ENCODE measurements at regions not wholly inside any gene's neighbourhood (a gene's known extent, or its start where the extent isn't known, plus 50 kb on each side); places are given as distances from the start of the nearest gene placed in this dataset.
"Not testable (repeated sequence)": the region's sequence is repeated elsewhere in the genome, so short reads cannot be mapped to it uniquely, and the experiment has no call there.

DNA sequence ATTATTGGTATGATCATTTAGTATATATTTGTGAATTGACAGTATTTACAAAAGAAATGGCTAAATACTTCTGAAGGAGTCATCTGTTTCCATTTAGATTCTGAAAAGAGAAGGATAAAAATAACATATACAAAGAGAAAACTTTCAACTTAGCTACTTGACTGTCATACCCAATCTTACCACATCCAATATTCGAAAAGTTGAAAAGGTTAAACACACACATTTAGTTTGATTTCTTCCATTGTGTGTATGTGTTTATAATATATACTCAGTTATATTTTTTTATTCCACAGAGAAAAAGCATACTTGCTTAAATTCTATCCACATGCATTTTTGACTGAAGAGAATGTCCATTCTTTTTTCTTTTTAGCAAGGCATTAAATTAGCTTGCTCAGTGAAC, 470.7 kb downstream of the TFEC start:
- no peak for DNase-seq (ENCODE audit: low spot score)

DNA sequence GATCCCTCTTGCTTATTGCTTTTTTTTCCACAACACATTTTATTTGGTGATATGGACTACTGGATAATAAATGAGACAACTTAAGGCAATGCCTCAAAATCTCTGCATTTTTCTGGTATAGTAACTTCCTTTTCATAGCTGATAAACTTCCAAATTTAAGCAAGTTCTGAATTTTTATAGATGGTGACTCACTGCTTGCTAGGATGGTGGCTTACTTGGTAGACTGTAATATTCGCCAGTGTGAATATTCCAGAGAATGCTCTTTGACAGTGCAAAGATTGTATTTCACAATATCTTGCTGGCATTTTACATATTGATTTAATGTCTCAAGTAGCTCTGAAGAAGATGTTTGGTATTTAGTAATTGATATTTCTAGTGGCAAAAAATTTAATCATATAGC, 472.4 kb downstream of the TFEC start:
- no peak for DNase-seq (ENCODE audit: low spot score)

DNA sequence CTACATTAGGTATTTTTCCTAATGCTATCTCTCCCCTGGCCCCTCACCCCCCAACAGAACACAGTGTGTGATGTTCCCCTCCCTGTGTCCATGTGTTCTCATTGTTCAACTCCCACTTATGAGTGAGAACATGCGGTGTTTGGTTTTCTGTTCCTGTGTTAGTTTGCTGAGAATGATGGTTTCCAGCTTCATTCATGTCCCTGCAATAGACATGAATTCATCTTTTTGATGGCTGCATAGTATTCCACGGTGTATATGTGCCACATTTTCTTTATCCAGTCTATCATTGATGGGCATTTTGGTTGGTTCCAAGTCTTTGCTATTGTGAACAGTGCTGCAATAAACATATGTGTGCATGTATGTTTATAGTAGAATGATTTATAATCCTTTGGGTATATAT, 473.3 kb downstream of the TFEC start:
- DNase-seq (ENCODE audit: low spot score): not testable (repeated sequence)

DNA sequence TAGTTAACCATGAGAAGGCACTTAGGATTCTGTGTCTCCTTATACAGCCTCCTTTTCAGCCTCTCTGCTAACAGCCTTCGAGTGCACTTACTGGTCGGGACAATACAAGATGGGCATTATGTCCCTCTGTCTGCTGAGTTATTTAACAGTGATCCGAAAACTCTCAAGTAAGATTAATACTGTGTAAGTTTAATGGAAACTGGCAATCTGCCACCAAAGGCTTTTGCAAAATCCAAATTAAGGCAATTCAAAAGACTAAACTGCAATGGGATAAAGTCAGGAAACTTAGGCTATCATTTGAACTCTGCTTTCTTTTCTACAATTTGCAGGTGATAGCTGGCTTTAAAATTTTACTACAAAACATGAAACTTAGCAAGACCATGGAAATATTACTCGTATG, 477.8 kb downstream of the TFEC start:
- no peak for DNase-seq (ENCODE audit: low spot score)

DNA sequence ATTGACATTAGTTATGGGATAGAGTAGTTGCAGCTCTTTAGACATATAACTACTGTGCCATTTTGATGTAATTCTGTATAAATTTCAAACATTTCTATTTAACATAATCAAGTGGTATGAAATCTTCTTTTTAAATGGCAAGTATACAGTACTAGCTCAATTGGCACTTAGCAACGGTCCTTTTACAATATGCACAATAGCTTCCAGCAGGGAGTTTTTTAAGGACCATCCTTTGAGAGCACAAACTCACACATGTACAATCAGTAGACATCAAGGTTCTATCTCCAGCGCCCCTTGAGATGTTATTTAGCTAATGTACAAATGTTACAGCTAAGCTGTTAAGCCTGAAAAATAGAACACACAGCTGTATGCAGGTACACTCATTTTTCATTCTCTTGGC, 480.7 kb downstream of the TFEC start:
- DNase-seq (ENCODE audit: low spot score): no peak

DNA sequence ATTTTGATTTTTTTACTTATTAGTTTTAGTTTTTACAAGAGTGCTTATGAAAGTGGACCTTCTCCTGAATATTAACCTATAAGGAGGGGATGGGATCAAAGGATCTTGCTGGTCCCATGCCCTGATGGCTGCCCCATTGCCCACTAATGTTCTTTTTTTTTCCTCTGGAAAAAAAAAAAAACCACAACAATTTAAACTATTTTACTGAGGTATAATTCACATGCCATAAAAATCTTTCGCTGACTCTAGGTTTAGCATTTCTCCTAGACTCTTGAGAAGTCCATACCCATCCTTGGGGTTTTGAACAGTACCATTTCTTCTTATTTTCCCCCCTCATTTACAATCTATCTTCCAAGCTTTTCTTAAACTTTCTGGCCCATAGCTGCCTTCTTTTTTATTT, 481.8 kb downstream of the TFEC start:
- no peak for DNase-seq (ENCODE audit: low spot score)

DNA sequence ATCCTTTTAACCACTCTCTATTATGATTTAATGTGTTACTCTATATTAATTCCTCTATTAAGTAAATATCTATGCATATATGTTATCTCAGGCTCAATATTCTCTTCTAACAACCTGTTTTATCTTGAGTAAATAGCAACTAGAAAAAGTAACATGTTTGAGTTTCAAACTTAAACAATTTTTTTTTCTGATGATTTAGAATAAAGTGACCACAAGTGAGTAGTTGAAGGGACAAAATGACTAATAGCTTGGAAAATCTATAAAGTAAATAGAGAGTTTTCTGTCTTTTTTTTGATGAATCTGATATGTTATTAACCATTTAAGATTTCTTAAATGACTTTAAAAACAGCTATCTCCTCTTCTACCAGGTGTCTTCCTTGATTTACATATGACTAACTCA, 483.8 kb downstream of the TFEC start:
- DNase-seq (ENCODE audit: low spot score): no peak

DNA sequence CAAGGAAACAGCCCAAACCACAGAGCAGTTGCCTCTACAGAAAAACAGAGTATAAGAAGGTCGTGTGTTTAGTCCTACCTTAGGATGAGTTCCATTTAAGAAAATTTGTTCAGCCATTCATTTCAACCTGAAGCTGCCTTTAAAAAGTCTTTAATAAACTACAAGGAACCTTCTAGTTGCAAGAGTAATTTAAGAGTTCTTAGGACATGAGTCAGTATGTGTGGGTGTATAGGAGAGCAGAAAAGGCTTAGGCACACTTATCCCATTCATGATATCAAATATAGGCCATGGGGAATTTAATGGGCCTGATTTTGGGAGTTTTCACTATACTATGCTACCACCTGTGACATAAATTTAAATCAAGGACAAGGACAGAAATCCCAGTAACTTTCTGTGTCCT, 496.8 kb downstream of the TFEC start:
- DNase-seq (ENCODE audit: low spot score): no peak

DNA sequence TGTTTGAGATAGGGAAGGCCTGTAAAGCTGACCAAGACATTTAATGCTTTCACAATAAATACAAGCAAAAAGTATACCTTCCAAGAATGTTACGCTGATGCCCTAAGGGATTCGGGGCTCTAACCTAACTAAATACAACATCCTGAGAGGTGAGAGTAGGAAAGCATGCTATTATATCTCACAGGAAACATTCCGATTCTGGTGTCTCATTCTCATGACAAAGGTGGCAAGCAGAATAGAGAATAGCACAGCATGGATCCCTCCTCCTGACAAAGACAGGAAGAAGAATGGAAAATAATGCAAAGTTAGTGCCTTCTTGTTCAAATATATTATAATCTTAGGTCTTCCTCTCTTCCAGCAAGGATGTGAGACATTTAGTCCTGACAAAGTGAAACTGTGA, 504.3 kb downstream of the TFEC start:
- DNase-seq (ENCODE audit: low spot score): no peak

DNA sequence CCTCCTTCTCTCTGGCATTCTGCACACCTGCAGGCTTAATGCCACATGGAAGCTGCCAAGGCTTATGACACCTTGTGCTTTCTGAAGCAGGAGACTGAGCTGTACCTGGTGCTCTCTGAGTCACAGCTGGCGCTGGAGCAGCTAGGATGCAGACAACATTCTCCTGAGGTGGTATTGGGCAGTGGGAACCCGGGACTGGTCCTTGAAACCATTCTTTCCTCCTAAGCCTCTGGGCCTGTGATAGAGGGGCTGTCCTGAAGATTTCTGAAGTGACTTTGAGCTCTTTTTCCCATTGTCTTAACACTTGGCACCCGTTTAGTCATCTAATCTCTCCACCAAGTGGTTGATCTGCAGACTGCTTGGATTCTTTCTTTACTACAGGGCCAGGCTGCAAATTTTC, 508.4 kb downstream of the TFEC start:
- no peak for DNase-seq (ENCODE audit: low spot score)

DNA sequence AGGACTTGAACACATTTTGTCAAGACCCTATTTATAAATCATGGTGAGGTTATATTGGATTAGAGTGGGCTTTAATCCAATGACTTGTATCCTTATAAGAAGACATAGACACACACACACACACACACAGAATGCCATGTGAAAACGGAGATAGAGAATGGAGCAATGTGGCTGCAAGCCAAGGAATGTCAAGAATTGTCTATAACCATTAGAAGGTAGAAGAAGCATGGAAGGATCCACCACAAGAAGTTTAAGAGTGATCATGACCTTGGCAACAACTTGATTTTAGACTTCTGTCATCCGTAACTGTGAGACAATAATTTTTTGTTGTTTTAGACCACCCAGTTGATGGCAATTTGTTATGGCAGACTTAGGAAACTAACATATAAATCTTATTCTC, 514.2 kb downstream of the TFEC start:
- no peak for DNase-seq (ENCODE audit: low spot score)

DNA sequence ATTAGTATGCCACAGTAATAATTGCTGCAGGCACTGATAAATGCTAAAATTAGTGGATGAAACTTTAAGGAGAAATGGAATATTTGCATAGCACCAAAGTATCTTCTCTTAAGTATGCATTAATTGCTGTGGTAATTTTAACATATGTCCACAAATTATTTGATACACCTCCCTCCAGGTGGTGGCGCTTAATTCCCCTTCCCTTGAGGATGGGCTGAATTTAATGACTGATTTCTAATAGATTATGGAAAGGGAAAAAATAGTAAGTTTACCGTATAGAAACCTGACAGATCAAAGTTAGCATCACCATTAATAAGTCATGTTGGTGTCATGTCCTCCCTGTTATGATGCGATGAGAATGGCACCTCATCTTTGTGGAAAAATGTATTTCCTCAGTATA, 519.2 kb downstream of the TFEC start:
- DNase-seq (ENCODE audit: low spot score): no peak

DNA sequence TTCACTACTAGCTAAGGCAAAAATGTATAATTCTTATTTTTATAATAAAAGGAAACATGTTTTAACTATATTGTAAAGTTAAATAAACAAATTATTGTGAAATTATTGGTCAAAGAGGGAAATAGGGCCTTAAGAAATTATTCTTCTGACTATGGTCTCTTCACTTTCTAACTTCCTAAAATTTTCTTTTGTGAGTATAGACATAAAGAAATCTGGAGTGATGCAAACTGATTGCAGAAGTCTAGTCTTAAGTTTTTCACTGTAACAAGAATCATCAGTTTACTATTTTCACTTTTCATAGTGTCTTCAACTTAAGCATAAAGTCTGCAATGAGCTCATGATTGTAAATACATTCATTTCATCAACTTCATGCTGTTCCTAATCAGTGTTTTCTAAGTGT, 525.4 kb downstream of the TFEC start:
- no peak for DNase-seq (ENCODE audit: low spot score)

DNA sequence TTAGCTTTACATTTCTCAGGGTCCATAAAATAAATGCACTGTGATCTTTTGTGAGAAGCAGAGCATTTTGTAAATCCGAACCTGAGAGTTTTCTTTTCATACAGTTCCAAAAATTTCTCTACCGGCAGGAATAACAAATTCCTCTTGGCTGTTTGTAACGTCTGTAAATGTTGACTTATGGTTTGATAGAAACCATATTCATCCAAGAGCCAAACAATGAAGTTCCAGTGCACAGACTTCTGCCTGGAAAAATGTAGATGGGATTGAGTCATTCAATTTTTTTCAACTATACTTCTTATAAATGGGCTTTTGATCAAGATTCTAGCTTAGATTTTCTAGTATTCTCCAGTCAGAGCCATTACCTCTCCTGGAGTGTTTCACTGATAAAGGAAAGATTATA, 530.6 kb downstream of the TFEC start:
- no peak for DNase-seq (ENCODE audit: low spot score)

DNA sequence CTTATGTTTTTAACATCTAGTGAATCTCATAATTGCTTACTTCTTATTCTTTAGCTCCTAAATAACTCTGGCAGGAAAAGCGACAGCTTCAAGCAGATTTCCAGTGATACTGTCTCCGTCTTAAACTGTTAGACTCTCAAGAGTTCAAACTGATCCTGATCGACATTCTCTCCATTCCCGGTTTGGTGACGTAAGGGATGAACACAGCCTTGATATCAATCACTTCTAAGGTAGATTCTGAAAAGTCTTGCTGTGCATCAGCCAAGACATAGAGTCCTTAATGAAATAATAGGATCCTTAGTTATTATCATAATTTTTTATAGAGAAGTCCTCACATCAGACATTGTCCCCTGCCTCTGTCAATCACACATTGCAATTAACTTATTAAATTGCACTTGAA, 534.6 kb downstream of the TFEC start:
- DNase-seq (ENCODE audit: low spot score): no peak

DNA sequence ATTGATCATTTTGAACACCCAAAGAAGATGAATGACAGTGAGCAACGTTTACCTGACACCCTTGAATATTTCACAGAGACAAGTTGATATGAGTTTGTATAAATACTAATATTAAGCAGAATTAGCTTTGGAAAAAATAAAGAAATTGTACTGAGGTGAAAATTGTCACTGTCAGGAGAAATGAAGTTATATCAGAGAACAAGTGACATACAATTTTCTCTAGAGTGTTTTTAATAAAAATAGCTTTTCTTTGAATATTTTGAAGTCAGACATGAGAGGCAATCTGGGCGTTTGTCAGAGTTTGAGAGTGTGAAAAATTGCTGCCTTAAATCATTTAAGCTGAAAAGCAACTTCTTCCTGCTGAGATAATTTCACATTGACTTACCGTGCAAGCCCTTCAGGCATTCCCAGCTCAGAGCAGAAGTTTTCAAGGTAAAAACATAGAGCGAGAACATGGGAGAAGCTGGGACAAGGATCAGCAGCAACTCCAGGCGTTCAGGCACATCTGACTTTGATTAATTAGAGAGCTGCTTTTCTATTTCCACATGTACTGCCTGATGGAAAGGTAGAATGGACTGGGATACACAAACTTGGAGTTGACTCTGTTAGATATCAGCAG, 535.9 kb downstream of the TFEC start:
- peak; percentile 47 for DNase-seq (ENCODE audit: low spot score)

DNA sequence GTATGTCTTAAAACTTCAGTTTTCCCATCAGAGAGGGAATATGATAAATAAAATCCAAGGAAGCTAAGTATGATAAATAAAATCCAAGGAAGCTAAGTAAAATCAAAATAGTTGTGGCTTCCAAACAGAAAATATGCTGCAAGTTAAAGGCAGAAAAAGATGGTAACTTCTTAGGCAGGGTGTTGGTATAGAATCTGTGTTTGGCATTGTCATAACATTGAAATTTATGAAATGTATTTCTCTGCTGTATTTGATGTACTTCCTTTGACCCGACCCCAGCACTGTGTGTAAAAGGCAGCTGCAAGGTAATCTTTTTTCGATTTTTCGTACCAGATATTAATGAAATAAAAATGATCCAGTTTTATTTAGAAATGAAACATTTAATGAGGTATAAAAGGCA, 537.2 kb downstream of the TFEC start:
- no peak for DNase-seq (ENCODE audit: low spot score)

DNA sequence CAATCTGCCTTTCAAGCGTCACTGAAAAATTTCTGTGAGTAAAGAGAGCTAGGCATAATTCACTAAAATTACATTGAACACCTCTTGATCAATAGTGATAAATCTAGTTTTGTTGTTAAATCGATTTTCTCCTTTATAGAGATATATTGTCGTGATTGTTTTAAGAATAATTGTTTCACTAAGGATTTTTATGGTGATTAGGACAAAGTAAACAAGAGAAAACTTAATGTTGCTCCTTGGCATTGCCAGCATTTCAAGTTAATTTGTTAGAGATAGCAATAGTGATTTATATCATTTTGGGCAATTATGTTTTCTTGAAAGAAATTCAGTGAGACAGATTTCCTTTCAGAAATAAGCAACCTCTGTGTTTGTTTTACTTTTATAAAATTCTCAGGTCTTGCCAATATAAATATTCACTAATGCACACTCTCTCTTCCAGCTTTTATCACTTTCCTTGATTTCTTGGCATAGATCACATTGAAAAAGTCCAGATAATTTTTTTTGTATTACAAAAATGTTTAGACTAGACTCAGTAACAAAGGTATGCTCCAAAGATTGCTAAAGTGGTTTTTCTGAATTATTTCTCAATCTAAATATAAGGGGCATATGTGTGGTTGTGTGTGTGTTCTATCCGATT, 538.7 kb downstream of the TFEC start:
- DNase-seq (ENCODE audit: low spot score): no peak

DNA sequence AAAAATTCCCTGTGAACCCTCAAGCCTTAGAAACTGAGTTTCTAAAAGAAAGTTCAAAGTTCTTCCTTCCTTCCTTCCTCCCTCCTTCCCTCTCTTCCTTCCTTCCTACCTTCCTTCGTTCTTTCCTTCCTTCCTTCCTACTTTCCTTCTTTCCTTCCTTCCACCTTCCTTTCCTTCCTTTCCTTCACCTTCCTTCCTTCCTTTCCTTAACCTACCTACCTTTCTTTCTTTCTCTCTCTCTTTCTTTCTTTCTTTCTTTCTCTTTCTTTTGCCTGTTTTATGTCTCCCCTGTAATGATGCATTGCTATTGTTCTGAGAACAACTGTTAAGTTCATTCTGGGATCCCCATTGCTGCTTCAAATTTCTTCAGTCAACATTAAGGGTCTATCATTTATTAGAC, 551.1 kb downstream of the TFEC start:
- no peak for DNase-seq (ENCODE audit: low spot score)

DNA sequence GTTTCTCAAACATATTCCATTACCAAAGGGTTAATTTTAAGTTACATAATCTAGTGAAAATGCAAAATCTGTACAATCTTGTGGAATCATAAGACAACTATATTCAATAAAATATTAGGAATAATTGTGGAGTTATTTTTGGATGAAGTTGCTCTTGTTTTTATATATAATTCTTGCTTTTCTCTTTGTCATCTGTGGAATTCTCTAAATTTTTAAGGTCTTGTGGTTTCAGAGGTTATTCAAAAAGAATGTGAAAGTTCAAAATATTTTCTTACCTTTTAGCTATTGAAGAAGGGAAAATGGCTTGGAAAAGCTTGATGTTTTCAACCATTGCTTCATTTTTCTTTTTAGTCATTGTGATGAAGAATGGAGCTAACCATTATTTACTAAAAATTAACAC, 552.1 kb downstream of the TFEC start:
- no peak for DNase-seq (ENCODE audit: low spot score)

DNA sequence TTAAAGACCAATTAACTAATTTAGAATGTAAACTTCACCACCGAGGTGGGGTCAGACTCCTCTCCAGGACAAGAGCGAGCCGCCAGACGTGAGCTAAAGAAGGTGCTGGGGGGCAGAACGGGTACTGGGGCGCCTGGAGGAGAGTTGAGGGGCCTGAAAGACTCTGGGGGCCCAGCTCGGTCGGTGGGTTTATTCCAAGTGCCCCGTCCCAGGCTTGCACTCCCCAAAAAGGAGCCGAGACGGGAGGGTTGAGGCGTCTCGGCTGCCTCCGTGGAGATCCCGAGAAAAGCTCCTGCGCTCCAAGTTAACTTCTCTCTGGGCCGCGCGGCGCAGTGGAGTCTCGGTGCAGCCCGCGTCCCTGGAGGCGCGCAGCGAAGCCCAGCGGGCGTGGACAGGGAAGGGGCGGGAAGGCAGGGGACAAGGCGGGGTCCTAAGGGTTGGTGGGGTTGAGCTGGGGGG, 553.3 kb downstream of the TFEC start:
- DNase-seq (ENCODE audit: low spot score): no peak

DNA sequence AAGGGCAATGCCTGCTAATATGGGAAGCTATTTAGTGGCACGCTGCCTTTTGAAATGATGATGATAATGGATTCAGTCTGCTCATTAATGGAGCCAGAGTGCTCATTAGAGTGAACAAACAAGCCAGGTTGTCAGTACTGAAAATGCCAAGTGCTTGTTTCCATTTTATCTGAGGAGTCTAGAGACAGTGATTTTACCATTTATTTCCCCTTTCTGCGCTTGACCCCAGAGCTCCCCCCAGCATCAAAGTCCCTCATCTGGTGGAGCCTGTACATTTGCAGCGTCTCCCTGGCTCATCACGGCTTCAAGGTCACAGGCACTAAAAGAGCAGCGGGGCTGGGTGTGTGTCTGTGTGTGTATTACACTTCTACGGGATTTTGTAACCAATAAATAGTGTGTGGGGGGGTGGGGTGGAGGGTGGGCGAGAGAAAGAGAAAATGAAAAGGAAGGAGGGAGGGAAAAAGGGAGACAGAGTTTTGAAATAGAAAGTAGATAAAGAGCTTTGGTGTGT, 553.8 kb downstream of the TFEC start:
- no peak for DNase-seq (ENCODE audit: low spot score)

DNA sequence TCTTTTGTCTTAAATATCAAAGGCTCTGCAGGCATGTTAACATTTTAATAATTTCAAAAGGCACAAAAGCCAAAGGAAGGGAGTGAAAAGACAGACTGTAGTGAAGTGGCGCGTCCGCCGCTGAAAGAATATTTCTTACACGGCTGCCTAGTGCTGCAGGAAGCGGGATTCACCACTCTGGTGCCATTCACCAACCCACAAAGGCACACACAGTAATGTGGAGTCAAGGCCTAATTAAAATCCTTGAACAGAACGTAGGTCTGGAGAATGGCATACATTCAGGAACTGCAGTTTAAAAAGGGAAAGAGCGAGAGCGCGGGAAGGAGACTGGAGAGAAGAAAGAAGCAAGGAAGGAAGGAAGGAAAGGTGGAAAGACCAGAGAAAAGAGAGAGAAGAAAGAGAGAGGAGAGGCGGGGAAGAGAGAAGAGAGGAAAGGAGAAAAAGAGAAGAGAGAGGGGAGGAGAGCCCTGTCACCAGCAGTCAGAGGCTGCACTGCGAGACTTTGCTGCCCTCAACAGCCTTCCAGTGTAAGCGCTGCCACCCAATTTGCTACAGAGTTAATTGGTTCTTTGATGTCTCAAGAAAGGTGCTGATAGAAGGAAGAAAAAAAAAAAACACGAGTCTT, 554.0 kb downstream of the MDFIC start:
- no peak for DNase-seq (ENCODE audit: low spot score)

DNA sequence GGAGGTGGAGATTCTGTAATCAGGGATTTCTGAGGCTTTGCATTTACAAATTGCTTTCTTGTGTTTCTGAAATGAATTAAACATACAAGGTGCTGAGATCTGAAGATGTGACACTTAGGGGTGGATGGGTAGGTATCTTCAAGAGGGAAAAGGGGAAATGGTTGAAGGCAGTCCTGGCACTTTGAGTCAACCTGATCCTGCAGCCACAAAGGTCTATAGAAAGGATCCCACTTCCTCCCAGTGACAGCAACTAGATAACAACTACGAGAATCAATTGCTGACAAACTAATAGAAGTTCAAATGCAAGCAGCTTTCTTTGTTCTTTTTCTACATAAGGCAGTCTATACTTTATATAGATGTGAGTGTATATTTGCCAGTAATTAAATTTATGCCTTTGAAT, 553.3 kb downstream of the MDFIC start:
- DNase-seq (ENCODE audit: low spot score): no peak
